Kasumi-1 (cell line): ENCODE measurements at regions not wholly inside any gene's neighbourhood (a gene's known extent, or its start where the extent isn't known, plus 50 kb on each side); places are given as distances from the start of the nearest gene placed in this dataset.
A peak's percentile ranks its signal among the peaks of the same experiment; 100 is the strongest.
"Not testable (repeated sequence)": the region's sequence is repeated elsewhere in the genome, so short reads cannot be mapped to it uniquely, and the experiment has no call there.

Source experiments
- DNase-seq, 2 experiments: peaks; one replicate each; lab custom pipeline; 2025; lab: John Stamatoyannopoulos, UW

DNA sequence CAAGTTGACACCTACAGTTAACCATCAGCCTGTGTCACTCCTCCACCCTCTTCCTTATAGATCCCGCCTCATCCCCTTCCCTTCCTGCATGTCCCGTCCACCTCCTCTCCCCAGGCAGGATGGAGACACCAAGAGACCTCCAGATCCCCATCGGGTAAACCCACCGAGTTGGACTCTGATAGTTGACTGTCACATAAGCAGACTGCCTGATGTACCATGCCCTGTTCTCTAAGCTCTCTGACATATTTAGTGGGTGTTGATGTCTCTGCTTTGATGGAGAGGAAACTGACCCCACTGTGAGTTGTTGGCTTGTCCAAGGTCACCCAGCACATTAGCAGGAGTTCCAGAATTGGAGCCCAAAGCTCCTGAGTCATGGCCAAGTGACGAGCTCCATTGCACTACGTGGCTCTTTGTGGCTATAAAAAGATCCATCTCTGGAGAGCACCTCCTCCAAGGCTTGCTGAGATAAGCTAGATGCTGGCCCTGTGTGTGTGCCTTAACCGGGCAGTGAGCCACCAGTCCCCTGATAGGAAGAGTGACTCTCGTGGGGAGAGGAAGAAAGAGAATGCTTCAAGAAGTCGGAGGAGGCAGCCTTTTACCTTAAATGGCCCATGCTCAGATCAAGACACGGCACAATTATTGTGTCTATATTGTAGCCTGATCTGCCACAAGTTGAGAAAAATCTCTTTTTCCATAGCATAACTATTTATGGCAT lies 236.0 kb upstream of the ECI2 start:
- DNase-seq, result no peak

- DNase-seq, result no peak
Measured at GRCh38 chr6:4370066-4370465, 234.7 kb upstream of the ECI2 start.

GRCh38 chr6:4369616-4370015 lies 234.2 kb upstream of the ECI2 start:
- no peak for DNase-seq

GRCh38 chr6:4368649-4369048 lies 233.3 kb upstream of the ECI2 start:
- DNase-seq, result no peak

GRCh38 chr6:4367643-4368042 lies 232.3 kb upstream of the ECI2 start:
- DNase-seq, result no peak

GRCh38 chr6:4366635-4367395 lies 231.4 kb upstream of the ECI2 start:
- no peak for DNase-seq

DNA sequence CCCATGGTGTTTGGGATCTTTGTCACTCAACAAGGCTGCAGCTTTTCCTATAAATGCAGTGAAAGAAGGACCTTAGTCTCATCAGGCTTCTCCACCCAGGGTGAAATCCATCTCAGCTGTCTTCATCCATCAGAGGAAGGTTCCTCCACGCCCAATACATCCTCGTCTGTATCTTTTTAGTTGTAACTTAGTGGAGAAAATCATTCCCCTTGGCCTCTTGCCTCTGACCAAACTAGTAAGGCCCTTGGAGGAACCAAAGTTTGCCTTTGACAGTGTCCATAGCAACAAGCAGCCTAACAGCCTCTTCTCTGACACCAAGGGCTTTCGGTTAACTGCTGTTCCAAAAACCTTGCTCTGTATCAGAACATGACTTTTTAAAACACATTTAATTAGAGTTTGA lies 230.3 kb upstream of the ECI2 start:
- DNase-seq, result no peak

DNA sequence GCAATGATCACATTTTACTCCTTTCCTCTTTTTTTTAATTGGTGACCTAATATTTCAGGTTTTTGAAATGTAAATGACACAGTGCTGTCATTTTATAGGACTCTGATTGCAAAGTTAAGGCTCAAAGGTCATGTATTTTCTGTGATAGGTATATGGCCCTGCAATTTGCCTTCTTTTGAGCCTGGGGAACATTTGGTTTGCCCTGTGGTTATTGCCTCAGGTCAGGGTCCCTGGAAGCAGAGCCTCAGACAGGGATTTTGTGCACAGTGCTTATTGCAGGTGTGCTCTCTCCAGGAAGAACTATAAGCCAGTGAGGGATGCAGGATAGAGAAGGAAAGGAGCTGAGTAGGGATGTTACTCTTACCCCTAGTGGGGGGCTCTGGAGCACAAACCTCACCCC lies 229.3 kb upstream of the ECI2 start:
- DNase-seq, result no peak

DNA sequence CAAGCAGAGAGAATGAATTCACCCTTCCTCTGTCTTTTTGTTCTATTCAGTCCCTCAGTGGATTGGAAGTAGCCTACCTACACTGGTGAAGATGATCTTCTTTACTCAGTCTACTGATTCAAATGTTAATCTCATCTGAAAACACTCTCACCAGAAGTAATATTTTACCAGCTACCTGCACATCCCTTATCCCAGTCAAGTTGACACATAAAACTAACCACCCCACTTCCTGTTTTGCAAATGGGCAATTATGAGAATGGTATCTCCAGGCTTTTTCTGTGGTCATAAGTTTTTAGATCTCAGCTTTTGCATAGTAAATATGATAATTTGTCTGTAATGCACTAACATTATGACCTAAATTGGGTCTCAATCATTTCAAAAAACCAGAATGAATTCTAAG lies 228.8 kb upstream of the ECI2 start:
- peak; percentile 11 to 12 for DNase-seq

DNA sequence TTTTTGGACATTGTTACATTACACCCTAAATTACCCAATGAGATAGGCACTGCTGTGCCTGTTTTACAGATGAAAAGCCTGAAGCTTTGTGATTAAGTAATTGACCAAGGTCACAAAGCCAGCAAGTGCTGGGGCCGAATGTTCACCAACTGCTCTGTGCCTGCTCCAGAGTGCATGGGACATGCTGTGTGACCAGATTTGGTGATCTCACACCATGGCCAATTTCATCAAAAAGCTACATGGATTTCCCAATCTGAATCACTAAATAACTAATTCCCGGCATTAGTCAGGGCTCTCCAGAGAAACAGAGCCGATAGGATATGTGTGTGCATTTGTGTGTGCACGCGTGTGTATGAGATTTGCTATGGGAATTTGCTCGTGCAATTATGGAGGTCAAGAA lies 228.3 kb upstream of the ECI2 start:
- no peak for DNase-seq

DNA sequence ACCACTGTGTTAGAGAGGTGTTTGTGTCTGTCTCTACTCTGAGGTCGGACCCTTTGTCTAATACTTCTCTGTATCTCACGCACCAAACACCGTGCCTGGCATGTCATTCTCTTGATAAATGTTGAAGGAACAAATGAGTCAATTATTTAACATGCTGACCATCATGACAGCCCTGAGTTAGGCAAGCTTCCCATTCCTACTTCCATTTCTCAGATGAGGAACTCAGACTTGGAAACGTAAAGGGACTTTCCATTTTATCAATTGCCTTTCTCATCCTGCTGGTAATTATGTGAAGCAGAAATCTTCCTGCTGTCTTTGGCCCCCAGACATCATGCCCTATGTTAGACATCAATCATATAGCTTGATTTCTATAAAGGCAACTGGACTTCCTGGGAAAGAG lies 227.0 kb upstream of the ECI2 start:
- no peak for DNase-seq

DNA sequence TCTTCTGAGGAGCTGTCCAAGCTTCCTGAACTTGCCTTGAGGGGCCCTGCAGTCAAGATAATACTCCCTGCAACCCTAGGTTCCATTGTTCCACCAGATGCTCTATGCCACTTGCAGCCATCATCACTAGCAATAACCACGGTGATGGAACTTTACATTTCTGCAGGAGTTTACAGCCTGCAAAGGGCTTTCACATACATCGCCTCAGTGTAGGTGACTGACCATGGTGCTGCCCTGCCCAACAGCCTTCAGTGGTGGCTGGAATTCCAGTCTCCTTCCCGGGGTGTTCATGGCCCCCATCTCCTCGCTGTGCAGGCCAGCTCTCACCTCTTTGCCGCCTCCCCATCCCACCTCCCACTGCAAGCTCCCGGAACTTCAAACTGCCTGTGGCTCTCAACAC lies 225.5 kb upstream of the ECI2 start:
- no peak for DNase-seq

GRCh38 chr6:4359108-4359730 lies 223.8 kb upstream of the ECI2 start:
- DNase-seq, result no peak

DNA sequence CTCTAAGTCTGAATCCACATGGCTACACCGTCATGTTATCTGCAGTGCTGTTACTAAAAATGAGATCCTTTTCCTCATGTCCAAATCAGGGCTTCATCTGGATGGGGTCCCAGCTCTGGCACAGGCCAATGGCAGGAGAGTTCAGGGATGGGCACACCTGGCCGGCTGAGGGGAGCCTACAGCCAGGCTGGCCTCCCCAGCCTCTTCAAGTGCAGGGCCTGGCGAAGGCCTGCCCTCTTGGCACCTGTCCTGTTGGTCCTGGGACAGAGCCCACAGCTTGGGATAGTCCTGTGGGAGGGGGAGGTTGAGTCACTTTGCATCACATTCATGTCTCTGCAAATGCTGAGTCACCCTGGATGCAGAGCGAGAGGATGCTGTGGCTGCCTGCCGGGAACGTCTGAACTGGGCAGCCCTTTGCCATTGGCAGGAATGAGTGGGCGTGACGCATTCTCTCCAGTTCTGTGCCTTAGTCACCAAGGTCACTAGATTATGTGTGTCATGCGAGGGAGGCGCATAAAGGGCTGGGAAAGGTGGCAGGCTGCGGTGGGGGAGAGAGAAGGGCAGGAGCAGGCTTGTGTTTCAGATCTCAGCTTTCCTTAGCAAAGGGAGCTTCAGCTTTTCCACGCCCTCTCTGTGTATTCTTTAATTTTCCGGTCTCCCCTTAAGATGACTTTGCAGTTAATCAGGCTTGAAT lies 223.2 kb upstream of the ECI2 start:
- no peak for DNase-seq

DNA sequence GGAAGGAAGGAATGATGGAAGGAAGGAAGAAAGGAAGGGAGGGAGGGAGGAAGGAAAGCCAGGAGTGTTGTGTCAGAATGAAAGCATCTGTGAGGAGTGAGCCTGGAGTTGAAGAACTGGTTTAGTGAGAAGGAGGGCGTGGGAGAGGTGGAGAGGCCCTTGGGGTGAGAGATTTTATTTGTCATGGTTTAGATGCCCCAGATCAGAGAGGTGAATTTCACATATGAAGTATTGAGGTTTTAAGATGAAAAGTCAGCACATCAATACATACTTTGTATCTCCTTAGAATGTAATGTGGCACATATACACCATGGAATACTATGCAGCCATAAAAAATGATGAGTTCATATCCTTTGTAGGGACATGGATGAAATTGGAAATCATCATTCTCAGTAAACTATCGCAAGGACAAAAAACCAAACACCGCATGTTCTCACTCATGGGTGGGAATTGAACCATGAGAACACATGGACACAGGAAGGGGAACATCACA lies 222.3 kb upstream of the ECI2 start:
- DNase-seq, result not testable (repeated sequence)

- DNase-seq, result no peak
Measured at GRCh38 chr6:4356899-4357659, 221.7 kb upstream of the ECI2 start.

DNA sequence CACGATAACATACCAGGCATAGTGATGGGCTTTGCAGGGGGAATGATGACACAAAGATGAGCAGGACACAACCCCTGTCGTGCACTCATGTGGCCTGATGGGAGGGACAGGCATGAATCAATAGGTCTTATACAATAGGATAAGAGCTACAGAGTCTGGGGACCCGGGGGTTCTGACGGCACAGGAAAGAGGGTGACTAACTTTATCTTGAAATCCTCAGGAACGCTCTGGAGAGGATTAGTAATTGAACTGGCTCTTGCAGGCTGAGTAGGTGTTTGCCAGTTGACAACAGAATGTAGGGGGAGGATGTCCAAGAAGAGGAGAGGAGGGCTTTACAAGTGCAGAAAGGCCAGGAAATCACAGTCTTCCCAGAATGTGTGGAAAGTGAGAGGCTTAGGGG lies 219.9 kb upstream of the ECI2 start:
- DNase-seq, result no peak

DNA sequence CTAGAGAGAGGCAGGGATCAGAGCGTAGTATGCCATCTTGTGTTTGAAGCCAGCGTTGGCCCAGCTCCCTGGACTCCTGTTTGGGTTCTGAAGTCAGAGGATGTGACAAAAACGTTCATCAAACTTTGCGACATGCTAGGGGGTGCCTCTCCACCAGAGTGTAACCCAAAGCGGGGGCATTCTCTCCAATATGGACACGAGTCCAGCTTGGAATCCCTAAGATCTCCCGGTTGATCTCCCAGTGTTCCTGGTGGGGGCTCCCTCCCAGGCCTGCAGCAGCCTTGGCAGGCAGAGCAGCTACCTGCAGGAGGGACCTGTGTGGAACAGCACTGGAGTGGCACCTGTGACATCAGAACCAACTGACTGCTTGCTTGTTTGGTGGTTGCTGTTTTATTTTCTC lies 218.8 kb upstream of the ECI2 start:
- DNase-seq, result no peak

- no peak for DNase-seq
Measured at GRCh38 chr6:4352731-4353130, 217.4 kb upstream of the ECI2 start.

DNA sequence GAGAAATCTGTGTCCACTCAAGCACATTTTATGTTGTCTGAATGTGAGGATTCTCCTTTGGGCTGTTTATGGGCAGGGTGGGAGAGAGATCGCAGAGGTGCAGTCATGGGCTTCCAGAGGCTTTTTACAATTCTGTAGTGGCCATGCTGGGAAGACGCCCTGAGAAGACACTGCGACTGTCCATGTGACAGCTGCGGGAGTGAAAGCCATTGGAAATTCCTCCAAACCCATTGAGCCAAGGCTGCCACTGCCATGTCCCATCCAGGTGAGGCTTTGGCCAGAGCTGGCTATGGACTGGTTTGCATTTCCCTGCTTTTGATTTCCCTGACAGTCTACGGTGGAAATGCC lies 216.9 kb upstream of the ECI2 start:
- no peak for DNase-seq

DNA sequence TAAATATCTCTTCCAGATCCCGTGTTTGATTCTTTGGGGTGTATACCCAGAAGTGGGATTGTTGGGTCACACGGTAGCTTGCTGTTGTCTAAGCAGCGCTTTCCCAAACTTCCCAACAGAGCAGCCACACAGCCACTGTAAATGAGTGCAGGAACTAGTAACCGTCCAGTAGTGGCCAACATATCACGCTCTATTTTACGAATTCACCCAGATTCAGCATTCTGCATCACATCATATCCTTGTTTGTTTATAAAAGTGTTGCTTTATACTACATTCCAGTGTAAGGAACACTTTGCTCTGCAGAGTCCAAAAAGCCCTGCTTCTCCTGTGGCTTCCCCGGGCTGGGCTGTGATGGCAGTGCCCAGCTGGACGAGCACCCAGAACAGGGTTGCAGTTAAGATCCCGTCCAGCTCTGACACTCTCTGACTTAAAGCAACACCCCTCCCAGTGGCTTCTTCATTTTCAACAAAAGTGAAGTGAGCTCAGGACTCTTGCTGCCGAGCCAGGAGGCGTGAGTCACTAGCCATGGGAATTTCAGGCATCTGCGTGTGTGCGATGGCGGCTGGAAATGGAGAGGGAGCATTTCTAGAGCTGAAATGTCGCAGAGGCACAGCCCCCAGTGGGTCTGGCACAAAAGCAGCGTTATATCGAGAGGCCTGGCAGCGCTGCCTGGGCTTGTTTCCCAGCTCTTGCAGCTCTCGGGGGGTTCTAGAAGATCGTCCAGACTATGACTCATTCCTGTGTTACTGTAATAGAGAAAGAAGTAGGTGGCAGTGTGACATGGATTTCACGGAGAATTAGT lies 216.3 kb upstream of the ECI2 start:
- no peak for DNase-seq
